PC-9 (cell line): ENCODE measurements at regions not wholly inside any gene's neighbourhood (a gene's known extent, or its start where the extent isn't known, plus 50 kb on each side); places are given as distances from the start of the nearest gene placed in this dataset.

ENCODE experiments used
- BruUV-seq: library from RNA; stranded (reverse); fragments of 400-500 nt; replicated peaks from 2 replicates; lab custom pipeline; 2021; lab: Mats Ljungman, UMichigan
- CTCF ChIA-PET: fragments of 300-600 bp; sonication (Branson Sonifier 250); formaldehyde crosslinking; loops from one replicate; lab custom pipeline; 2022; ENCODE audit warnings: antibody characterized with exemption; lab: Charles Lee
- POLR2A ChIA-PET: fragments of 300-600 bp; sonication (Branson Sonifier 250); formaldehyde crosslinking; loops from one replicate; lab custom pipeline; 2022; ENCODE audit warnings: antibody characterized with exemption; ENCODE audit not compliant: unreplicated experiment; lab: Charles Lee
- DNase-seq, 2 experiments: peaks; one replicate each; pipeline versions ENCODE4 v3.0.0 to v3.0.0-alpha.2; 2015 to 2022; ENCODE audit warnings: mixed read lengths in 1 of 2
- H2AFZ ChIP-seq: fragments of 200-600 bp; sonication (generic); 2 replicates; pipeline ENCODE4 v1.8.1; 2017; ENCODE audit warnings: antibody characterized with exemption
- H3F3A ChIP-seq: fragments of 200-600 bp; sonication (generic); 2 replicates; pipeline ENCODE4 v1.8.1; 2017; ENCODE audit warnings: antibody characterized with exemption, mild to moderate bottlenecking, low read depth; ENCODE audit not compliant: insufficient read depth
- H3K27ac ChIP-seq: fragments of 200-600 bp; sonication (generic); 2 replicates; pipeline ENCODE4 v1.6.1; 2016; ENCODE audit warnings: mixed run types
- H3K27me3 ChIP-seq: fragments of 200-600 bp; sonication (generic); 2 replicates; pipeline ENCODE4 v1.6.1; 2016; ENCODE audit warnings: low read depth, mixed run types; ENCODE audit not compliant: insufficient read depth
- H3K36me3 ChIP-seq: fragments of 200-600 bp; sonication (generic); 2 replicates; pipeline ENCODE4 v1.6.1; 2016; ENCODE audit warnings: low read depth, mixed run types
- H3K4me1 ChIP-seq: fragments of 200-600 bp; sonication (generic); replicated peaks from 2 replicates; pipeline ENCODE4 v1.6.1; 2016; ENCODE audit warnings: mixed run types; ENCODE audit not compliant: insufficient read depth
- H3K4me2 ChIP-seq: fragments of 200-600 bp; sonication (generic); 2 replicates; pipeline ENCODE4 v1.6.1; 2017; ENCODE audit warnings: mixed run types
- H3K4me3 ChIP-seq: fragments of 200-600 bp; sonication (generic); 2 replicates; pipeline ENCODE4 v1.6.1; 2016; ENCODE audit warnings: mixed run types
- H3K79me2 ChIP-seq: fragments of 200-600 bp; sonication (generic); 2 replicates; pipeline ENCODE4 v1.6.1; 2017; ENCODE audit warnings: low read depth, mixed run types
- H3K9me2 ChIP-seq: fragments of 200-600 bp; sonication (generic); 2 replicates; pipeline ENCODE4 v1.8.1; 2017; ENCODE audit warnings: mild to moderate bottlenecking; ENCODE audit not compliant: insufficient read depth
- H3K9me3 ChIP-seq: fragments of 200-600 bp; sonication (generic); 2 replicates; pipeline ENCODE4 v1.8.1; 2016; ENCODE audit warnings: low read depth; ENCODE audit not compliant: insufficient read depth
- H4K20me1 ChIP-seq: fragments of 200-600 bp; sonication (generic); 2 replicates; pipeline ENCODE4 v1.8.1; 2017; ENCODE audit not compliant: insufficient read depth
- EZH2 ChIP-seq: fragments of 200-600 bp; sonication (generic); IDR thresholded peaks from 2 replicates; pipeline ENCODE4 v1.8.0; 2017; ENCODE audit warnings: antibody characterized with exemption, low read depth
- intact Hi-C: fragments of 100-400 bp; cut with micrococcal nuclease; formaldehyde crosslinking; loops from one replicate; pipeline ENCODE4 v1.10.0; 2022; ENCODE audit not compliant: unreplicated experiment
- TF ChIP-seq, protein P1 (sequence below): fragments of 200-600 bp; sonication (generic); conservative IDR thresholded peaks from 2 replicates; pipeline ENCODE4 v1.6.1; 2017; ENCODE audit warnings: mixed run types, antibody characterized with exemption, mild to moderate bottlenecking, moderate library complexity

DNA sequence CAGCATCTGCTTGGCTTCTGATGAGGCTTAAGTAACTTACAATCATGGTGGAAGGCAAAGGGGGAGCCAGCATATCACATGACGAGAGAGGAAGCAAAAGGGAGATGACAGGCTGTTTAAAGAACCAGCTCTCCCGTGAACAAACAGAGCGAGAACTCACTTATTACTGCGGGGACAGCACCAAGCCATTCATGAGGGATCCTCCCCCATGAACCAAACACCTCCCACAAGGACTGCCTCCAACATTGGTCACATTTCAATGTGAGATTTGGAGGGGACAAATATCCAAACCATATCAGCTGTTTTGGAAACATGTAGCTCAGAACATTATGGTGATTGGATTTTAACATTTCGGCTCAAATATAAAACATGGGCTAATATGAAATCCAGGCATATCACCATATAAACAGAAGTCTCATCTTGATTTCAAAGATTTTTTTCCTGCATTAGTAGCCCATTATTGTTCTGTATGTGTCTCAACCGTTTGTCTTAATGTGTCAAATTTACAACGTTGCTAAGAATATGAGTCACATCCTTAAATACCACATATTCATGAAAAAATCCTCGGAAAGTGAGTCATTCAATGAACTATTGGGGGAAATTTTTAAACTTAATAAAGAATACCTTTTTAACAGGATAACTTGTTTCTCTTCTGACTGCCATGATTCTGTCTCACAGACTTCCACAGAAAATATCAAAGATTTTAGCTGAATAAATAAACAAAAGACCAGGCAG, 894.3 kb downstream of the TFAP2A start:
- Histone ChIP-seq H3K27ac (0 out of 2 replicates have a peak overlapping the region, but pooled peaks have one; percentile 12), H3K4me1 (peaks cover 39% of the 10 kb centered on the region)
- intact Hi-C loops, result loop anchor here (5.0 kb wide), 2 partner anchors 113 to 897 kb away; partner anchors contain the start of gene TFAP2A

DNA sequence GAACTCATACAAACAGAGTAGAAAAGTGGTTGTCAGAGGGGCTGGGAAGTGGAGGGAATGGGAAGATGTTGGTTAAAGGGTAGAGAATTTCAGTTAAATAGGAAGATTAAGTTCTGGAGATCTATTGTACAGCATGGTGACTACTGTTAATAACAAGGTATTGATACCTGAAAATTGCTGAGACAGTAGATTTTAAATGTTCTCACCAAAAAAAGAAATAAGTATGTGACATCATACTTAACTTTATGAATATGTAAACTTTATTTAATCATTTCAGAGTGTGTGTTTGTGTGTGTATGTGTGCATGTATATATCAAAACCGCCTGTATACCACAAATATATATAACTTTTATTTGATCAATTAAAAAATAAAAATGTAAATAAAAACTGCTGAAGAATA, 896.4 kb downstream of the TFAP2A start:
- Histone ChIP-seq H3K4me1 (peaks cover 39% of the 10 kb centered on the region), H3K4me2 (no peak overlapping the region), H3K27ac (no peak overlapping the region), H2AFZ (no peak overlapping the region), H4K20me1 (no peaks in the 10 kb centered on the region), H3K79me2 (no peaks in the 10 kb centered on the region), H3F3A (0 out of 2 replicates have a peak, but pooled peaks cover 5% of the 10 kb centered on the region), H3K27me3 (no peaks in the 10 kb centered on the region), H3K4me3 (no peak overlapping the region), H3K36me3 (no peaks in the 10 kb centered on the region), H3K9me3 (no peaks in the 10 kb centered on the region), H3K9me2 (no peaks in the 10 kb centered on the region)
- no TSS peak for BruUV-seq
- intact Hi-C loops, result no loop called here
- CTCF ChIA-PET, result no interaction called here
- no peak for DNase-seq
- TF ChIP-seq EZH2, result no peak
- TF ChIP-seq, protein P1, sequence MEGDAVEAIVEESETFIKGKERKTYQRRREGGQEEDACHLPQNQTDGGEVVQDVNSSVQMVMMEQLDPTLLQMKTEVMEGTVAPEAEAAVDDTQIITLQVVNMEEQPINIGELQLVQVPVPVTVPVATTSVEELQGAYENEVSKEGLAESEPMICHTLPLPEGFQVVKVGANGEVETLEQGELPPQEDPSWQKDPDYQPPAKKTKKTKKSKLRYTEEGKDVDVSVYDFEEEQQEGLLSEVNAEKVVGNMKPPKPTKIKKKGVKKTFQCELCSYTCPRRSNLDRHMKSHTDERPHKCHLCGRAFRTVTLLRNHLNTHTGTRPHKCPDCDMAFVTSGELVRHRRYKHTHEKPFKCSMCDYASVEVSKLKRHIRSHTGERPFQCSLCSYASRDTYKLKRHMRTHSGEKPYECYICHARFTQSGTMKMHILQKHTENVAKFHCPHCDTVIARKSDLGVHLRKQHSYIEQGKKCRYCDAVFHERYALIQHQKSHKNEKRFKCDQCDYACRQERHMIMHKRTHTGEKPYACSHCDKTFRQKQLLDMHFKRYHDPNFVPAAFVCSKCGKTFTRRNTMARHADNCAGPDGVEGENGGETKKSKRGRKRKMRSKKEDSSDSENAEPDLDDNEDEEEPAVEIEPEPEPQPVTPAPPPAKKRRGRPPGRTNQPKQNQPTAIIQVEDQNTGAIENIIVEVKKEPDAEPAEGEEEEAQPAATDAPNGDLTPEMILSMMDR, result no peak
- POLR2A ChIA-PET, result no interaction called here

More for the DNA sequence above, 894.3 kb downstream of the TFAP2A start:
- Histone ChIP-seq H3K79me2 (no peaks in the 10 kb centered on the region), H3F3A (0 out of 2 replicates have a peak, but pooled peaks cover 5% of the 10 kb centered on the region), H3K36me3 (no peaks in the 10 kb centered on the region), H3K9me3 (no peaks in the 10 kb centered on the region), H3K4me2 (peak overlapping the region; percentile 16; the same call in 1 of the 2 replicates), H3K4me3 (no peak overlapping the region), H3K27me3 (no peaks in the 10 kb centered on the region), H4K20me1 (no peaks in the 10 kb centered on the region), H2AFZ (no peak overlapping the region), H3K9me2 (no peaks in the 10 kb centered on the region)
- no TSS peak for BruUV-seq
- CTCF ChIA-PET, result no interaction called here
- TF ChIP-seq, protein P1, result no peak
- no peak for TF ChIP-seq EZH2
- DNase-seq, result peak in 1 of 2 experiments; percentile 70
- POLR2A ChIA-PET, result no interaction called here

DNA sequence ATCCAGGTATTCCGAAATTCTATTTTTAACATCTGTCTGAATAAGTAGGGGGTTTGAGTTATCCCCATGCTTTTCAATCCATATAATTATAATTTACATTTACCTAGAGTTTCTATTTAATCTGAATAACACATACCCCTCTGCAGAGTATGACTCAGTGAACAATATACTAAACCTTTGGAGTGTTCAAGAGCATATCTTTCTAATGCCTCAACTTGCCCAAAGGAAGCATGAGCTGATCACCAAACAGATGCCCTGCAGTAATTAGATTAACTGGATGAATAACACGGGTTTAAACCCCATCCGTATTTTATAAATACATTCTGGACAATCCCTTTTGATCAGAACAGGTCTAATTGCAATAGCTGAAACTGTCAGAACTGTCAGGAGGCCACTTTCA, 897.1 kb downstream of the TFAP2A start:
- POLR2A ChIA-PET, result no interaction called here
- Histone ChIP-seq H3F3A (0 out of 2 replicates have a peak, but pooled peaks cover 5% of the 10 kb centered on the region), H3K4me3 (no peak overlapping the region), H3K4me1 (peaks cover 39% of the 10 kb centered on the region), H3K9me3 (no peaks in the 10 kb centered on the region), H3K27ac (no peak overlapping the region), H2AFZ (no peak overlapping the region), H3K36me3 (no peaks in the 10 kb centered on the region), H3K4me2 (no peak overlapping the region), H3K9me2 (no peaks in the 10 kb centered on the region), H3K27me3 (no peaks in the 10 kb centered on the region), H4K20me1 (no peaks in the 10 kb centered on the region), H3K79me2 (no peaks in the 10 kb centered on the region)
- no peak for DNase-seq
- intact Hi-C loops, result no loop called here
- no peak for TF ChIP-seq EZH2
- TF ChIP-seq, protein P1, result no peak
- no TSS peak for BruUV-seq
- CTCF ChIA-PET, result no interaction called here
